D721Med (cell line): ENCODE measurements at regions not wholly inside any gene's neighbourhood (a gene's known extent, or its start where the extent isn't known, plus 50 kb on each side); places are given as distances from the start of the nearest gene placed in this dataset.

ENCODE experiments used
- DNase-seq: peaks from one replicate; pipeline ENCODE4 v3.0.0; 2011; ENCODE audit warnings: low spot score; ENCODE audit not compliant: insufficient read length
- FAIRE-seq: peaks from 2 replicates; lab custom pipeline; 2011; peaks lifted over from hg19 to GRCh38; lab: Jason Lieb, UNC
- TF ChIP-seq, protein P1 (sequence below): IDR thresholded peaks from 2 replicates; pipeline ENCODE4 v1.5.1; 2012; ENCODE audit warnings: mild to moderate bottlenecking, control low read depth; ENCODE audit not compliant: insufficient read depth; ENCODE audit errors: missing control alignments

DNA sequence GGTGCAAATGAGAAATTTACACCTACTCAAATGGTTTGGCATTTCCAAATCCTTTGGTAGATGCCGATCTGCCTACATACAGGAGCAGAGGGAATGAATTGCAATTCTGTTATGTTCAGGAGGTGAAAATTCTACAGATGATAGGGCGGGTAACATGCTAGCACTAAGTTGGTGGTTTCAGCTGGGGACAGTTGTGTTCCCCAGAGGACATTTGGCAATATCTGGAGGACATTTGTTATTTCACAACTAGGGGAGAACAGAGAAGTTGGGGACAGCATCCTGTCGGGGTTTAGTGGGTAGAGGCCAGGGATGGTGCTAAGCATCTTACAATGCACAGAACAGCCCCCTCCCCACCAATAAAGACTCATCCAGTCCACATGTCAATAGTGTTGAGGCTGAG, 96.5 kb upstream of the PUDP start:
- TF ChIP-seq, protein P1, sequence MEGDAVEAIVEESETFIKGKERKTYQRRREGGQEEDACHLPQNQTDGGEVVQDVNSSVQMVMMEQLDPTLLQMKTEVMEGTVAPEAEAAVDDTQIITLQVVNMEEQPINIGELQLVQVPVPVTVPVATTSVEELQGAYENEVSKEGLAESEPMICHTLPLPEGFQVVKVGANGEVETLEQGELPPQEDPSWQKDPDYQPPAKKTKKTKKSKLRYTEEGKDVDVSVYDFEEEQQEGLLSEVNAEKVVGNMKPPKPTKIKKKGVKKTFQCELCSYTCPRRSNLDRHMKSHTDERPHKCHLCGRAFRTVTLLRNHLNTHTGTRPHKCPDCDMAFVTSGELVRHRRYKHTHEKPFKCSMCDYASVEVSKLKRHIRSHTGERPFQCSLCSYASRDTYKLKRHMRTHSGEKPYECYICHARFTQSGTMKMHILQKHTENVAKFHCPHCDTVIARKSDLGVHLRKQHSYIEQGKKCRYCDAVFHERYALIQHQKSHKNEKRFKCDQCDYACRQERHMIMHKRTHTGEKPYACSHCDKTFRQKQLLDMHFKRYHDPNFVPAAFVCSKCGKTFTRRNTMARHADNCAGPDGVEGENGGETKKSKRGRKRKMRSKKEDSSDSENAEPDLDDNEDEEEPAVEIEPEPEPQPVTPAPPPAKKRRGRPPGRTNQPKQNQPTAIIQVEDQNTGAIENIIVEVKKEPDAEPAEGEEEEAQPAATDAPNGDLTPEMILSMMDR, result no peak
- DNase-seq, result no peak
- no peak for FAIRE-seq

DNA sequence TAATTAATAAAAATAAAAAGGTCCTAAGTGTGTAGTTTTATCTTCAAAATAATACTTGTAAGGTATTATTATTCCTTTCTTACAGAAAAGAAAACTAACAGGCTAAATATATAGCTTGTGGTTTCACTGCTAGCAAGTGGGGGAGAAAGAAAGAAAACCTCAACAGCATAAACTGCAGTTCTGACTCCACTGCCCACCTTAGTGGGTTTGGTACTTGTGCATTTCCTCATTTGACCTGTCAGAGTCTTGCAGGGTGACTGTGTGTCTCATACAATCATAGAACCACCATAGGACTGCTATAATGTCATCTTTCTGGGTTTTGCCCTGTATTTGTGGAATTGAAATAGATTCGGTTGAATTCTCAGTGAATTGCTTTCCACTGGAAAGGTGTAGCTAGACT, 94.7 kb upstream of the PUDP start:
- FAIRE-seq, result no peak
- no peak for DNase-seq
- TF ChIP-seq, protein P1, result no peak

DNA sequence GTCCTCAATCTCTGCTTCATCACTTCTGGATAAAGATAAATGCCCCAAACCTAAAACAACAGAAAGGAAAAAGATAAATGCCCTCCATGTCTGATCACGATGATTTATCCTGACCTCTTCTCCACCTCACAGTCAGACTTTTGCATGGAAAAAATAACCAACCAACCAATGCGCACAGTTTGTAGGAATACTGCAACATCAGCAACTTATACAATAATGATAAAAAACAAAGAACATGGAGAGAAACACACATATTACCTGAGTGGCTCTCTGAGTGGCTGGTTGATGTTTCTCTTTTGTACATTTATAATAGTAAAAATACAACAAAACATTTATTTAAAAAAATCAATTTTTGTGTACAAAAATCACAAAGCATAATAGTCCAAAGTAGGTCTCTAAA, 93.0 kb upstream of the PUDP start:
- TF ChIP-seq, protein P1, result no peak
- no peak for DNase-seq
- FAIRE-seq, result no peak

DNA sequence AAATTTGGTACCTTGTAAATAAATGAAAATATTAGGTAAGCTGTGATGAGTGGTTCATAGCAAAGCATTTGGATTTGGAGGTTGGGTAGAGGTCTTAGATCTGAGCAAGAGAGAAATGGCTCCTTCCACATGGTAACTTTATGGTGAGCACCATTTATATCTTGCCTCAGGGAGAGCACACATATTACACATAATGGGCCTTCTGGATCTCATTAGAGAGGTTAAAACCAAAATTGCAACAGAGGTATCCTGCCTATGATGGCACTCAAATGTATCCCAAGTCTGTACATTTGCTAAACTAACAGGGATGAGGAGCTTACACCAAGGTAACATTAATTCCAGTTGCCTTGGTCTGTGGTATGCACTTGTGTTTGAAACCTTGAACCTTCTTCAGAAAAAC, 87.1 kb upstream of the PUDP start:
- DNase-seq, result no peak
- TF ChIP-seq, protein P1, result no peak
- FAIRE-seq, result no peak

DNA sequence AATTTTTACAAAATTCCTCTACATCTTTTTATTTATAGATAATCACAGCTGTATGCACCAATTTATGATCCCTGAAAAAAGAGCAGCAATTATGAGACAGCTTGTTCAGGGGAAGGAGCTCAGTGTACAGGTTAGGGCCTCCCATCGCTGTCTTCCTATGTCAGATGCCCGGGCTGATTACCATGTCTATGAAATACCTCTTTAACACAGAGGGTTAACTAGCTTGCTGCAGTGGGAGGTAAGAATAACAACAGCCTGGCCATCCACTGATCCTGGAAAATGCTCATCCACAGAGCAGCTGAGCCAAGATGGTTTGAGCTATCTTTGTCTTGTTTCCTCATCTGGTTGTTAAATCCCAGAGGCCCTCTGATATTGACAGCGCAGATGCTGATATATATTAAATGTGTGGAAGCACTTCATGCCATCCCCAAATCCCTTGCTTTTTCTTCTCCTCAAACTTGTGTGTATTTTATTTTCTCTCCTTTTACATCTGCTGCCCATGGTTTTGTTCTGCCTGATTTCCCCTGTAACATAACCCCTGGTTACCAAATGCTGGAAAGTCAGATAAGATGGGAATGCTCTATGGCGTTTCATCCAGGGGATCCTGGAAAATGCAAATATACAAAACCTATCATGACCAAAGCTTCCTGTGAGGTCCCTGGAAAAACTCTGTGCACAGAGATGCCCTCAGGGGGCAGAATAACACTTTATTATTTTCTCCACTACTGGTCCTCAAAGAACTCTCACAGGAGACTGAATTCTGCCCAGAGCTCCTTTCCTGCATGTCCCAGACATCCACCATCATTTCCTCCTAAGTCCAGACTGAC, 85.8 kb upstream of the PUDP start:
- FAIRE-seq, result no peak
- TF ChIP-seq, protein P1, result no peak

DNA sequence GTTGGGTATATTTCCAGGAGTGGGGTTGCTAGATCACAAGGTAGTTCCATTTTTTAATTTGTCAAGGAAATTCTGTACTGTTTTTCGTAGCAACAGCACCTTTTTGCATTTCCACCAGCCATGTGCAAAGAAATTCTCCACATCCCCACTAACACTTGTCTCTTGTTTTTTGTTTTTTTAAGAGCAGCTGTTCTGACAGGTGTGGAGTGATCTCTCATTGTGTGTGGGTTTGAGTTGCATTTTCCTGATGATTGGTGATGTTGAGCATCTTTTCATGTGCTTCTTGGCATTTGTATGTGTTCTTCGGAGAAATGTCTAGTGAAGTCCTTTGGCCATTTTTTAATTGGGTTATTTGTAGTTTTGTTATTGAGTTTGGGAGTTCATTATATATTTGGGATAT, 80.3 kb upstream of the PUDP start:
- FAIRE-seq (no peak), DNase-seq (no peak)
- TF ChIP-seq, protein P1, result no peak

More for the DNA sequence above, 85.8 kb upstream of the PUDP start:
- DNase-seq, result no peak

DNA sequence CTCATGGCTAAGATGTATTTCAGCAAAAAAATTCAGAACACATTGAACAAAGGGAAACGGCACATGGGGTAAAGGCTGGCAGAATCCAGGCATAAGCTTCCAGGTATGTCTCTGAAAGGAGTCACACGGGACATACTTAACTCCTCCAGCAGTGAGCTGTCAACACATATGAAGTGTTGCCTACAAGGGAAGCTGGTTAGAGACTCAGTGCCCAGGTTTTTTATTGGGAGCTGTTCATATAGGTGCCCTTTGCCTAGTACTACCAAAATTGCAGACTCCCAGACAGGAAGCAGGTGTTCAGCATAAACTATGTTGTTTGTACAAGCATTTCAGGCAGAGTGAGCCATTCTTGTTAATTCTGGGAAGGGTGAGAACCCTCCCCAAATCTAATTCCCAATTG, 77.4 kb upstream of the PUDP start:
- DNase-seq, result no peak
- TF ChIP-seq, protein P1, result no peak
- no peak for FAIRE-seq
